ENCODE measurements at regions not wholly inside any gene's neighbourhood (a gene's known extent, or its start where the extent isn't known, plus 50 kb on each side); places are given as distances from the start of the nearest gene placed in this dataset.

DNA sequence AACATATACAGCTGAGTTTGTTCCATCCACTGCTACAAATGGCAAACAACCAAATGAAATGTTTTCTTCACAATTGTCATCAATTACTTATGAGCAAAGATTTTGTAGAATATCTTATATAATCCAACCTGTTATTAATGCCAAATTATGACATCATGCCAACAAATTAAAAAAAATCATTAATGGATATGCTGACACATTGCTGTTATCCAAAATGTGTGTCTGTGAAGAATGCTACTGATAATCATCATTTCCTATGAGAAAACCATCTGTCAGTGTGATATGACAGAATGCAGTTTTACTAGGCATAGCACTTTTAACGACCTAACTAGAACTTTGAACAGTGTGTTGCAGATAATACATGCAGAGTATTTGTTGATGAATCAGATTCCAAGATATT lies 556.5 kb upstream of the KCNMB2 start:
- H3K4me3 ChIP-seq: no peak overlapping the region
- H3K36me3 ChIP-seq: no peaks in the 10 kb centered on the region
- DNase-seq (no peak), ATAC-seq (no peak)
- H3K27me3 ChIP-seq: no peaks in the 10 kb centered on the region
- intact Hi-C loops (cut with DNase I): no loop called here
- TF ChIP-seq POLR2A (IDR thresholded peaks at IDR 0.05): no peak
- TF ChIP-seq, protein P1, sequence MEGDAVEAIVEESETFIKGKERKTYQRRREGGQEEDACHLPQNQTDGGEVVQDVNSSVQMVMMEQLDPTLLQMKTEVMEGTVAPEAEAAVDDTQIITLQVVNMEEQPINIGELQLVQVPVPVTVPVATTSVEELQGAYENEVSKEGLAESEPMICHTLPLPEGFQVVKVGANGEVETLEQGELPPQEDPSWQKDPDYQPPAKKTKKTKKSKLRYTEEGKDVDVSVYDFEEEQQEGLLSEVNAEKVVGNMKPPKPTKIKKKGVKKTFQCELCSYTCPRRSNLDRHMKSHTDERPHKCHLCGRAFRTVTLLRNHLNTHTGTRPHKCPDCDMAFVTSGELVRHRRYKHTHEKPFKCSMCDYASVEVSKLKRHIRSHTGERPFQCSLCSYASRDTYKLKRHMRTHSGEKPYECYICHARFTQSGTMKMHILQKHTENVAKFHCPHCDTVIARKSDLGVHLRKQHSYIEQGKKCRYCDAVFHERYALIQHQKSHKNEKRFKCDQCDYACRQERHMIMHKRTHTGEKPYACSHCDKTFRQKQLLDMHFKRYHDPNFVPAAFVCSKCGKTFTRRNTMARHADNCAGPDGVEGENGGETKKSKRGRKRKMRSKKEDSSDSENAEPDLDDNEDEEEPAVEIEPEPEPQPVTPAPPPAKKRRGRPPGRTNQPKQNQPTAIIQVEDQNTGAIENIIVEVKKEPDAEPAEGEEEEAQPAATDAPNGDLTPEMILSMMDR (IDR thresholded peaks at IDR 0.05): no peak
- H3K4me1 ChIP-seq: peaks cover 0 to 4% (median 0%) of the 10 kb centered on the region in 12 donors
- H3K9me3 ChIP-seq: no peaks in the 10 kb centered on the region
- WGBS, 4 donors: 34 to 51% (median 47%) methylated on average over 1 of the region's 1 CpG
- H3K27ac ChIP-seq: no peak overlapping the region

GRCh38 chr3:177981576-177981975 lies 554.7 kb upstream of the KCNMB2 start:
- TF ChIP-seq, protein P1 (IDR thresholded peaks at IDR 0.05): no peak
- no peak for TF ChIP-seq POLR2A (IDR thresholded peaks at IDR 0.05)
- intact Hi-C loops (cut with DNase I): no loop called here
- no peaks in the 10 kb centered on the region for H3K36me3 ChIP-seq
- H3K27ac ChIP-seq: no peak overlapping the region
- DNase-seq (no peak), ATAC-seq (no peak)
- no peaks in the 10 kb centered on the region for H3K27me3 ChIP-seq
- peaks cover 0 to 4% (median 0%) of the 10 kb centered on the region in 12 donors for H3K4me1 ChIP-seq
- no peak overlapping the region for H3K4me3 ChIP-seq
- H3K9me3 ChIP-seq: no peaks in the 10 kb centered on the region

DNA sequence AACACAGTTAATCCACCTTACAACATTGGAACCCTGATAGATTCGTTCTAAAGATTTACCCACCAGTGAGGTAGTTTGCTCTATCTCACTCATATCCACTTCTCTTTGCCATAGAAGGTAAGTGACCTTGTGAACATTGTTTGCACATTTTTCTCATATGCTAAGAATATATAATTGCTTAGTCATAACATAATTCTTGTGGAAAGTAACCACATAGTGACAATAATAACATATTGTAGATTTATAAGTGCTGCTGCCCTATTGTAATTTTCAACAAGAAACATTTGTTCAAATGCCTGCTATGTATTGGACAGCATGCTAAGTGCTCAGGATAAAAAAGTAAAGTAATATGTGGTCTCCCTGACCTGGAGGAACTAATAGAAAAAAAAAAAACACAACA lies 554.2 kb upstream of the KCNMB2 start:
- intact Hi-C loops (cut with DNase I): no loop called here
- Histone ChIP-seq H3K36me3 (no peaks in the 10 kb centered on the region), H3K27ac (no peak overlapping the region), H3K9me3 (no peaks in the 10 kb centered on the region), H3K4me1 (peaks cover 0 to 4% (median 0%) of the 10 kb centered on the region in 12 donors), H3K4me3 (no peak overlapping the region), H3K27me3 (no peaks in the 10 kb centered on the region)
- 88 to 92% (median 89%) methylated on average over 1 of the region's 1 CpG for WGBS, 4 donors
- no peak for TF ChIP-seq POLR2A (IDR thresholded peaks at IDR 0.05)
- TF ChIP-seq, protein P1 (IDR thresholded peaks at IDR 0.05): no peak
- ATAC-seq (no peak), DNase-seq (no peak)

DNA sequence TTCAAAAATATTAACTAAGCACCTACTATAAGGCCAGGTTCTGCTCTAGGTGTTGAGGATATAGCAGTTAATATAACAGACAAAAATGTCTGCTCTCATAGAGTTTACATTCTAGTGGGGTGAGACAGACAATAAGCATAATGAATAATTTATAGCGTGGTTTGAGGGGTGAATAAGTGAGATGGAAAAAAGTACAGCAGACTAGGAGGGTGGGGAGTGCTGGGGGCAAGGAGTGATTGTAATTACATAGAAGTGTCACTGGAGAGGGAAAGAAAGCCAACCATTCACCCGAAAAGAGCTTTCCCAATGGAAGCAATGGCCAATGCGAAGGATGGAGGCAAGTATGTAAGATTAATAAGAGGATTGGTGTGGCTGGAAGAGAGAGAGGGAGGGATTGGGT lies 552.9 kb upstream of the KCNMB2 start:
- ATAC-seq (no peak), DNase-seq (no peak)
- no peaks in the 10 kb centered on the region for H3K36me3 ChIP-seq
- H3K9me3 ChIP-seq: no peaks in the 10 kb centered on the region
- H3K4me1 ChIP-seq: peaks cover 0 to 4% (median 0%) of the 10 kb centered on the region in 12 donors
- H3K27ac ChIP-seq: no peak overlapping the region
- H3K27me3 ChIP-seq: no peaks in the 10 kb centered on the region
- intact Hi-C loops (cut with DNase I): no loop called here
- no peak for TF ChIP-seq POLR2A (IDR thresholded peaks at IDR 0.05)
- TF ChIP-seq, protein P1 (IDR thresholded peaks at IDR 0.05): no peak
- no peak overlapping the region for H3K4me3 ChIP-seq
- 79 to 83% (median 83%) methylated on average over 3 of the region's 3 CpGs for WGBS, 4 donors

All from heart left ventricle (tissue), 16 donors.